Amniotic stem cell (primary cell): ENCODE measurements at regions not wholly inside any gene's neighbourhood (a gene's known extent, or its start where the extent isn't known, plus 50 kb on each side); places are given as distances from the start of the nearest gene placed in this dataset.
"Not testable (repeated sequence)": the region's sequence is repeated elsewhere in the genome, so short reads cannot be mapped to it uniquely, and the experiment has no call there.

Source experiments
- DNase-seq: peaks from one replicate; lab custom pipeline; 2025; lab: John Stamatoyannopoulos, UW

DNA sequence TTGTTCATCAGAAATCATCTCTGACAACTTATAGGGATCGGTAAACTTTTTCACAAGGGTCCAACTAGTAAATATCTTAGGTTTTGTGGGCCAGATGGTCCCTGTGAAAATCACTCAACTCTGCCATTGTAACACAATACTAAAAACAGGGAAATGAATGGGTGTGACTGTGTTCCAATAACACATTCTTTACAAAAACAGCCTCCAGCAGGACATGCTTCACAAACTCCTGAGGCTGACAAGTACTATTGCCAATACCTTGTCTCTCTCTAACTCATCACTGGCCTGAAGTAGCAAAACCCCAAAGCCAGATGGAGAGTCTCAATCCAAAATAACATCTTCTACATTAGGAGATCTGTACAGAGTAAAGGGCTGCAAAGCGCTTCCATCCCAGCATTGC, 312.3 kb downstream of the TOX3 start:
- no peak for DNase-seq

DNA sequence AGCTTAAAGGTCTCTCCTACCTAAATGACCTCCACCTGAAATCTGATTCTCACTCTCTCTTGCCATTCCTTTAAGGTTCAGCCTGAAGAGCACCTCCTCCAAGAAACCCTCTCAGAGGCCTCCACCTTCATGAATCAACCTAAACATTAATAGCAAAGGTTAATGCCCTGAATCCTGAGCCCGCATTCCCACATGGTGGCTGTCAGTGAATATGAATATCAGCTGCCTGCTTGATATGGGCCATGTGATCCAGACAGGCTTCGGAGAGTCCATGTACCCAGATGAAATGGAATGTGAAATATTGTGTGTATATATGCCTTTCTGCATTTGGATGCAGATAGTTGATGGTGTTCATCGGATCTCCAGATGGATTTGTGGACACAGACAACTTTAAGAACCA, 317.5 kb downstream of the TOX3 start:
- no peak for DNase-seq

- no peak for DNase-seq
These were observed 319.1 kb downstream of the TOX3 start for GRCh38 chr16:52227851-52228250.

GRCh38 chr16:52212841-52213240, 334.1 kb downstream of the TOX3 start:
- DNase-seq: no peak

DNA sequence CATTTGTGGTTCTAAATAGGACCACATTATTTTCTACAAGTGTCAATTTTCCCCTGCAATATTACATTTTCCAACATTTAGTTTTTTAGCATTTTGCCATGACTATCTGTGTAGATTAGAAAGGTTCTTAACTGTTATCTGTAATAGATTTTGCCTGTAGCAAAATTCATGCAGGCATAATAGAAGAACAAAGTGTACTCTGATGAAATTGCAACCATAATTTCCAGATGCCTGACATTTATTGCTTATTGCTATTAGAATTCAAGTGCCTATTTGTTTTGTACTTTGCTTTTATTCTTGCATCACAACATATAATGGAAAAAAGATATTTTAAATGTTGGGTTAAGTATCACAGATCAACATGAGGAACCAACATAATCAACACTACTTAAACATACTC, 337.7 kb downstream of the TOX3 start:
- DNase-seq: no peak

GRCh38 chr16:52203096-52203495, 343.8 kb downstream of the TOX3 start:
- DNase-seq: no peak

- no peak for DNase-seq
These were observed 353.5 kb downstream of the TOX3 start for GRCh38 chr16:52193441-52193840.

DNA sequence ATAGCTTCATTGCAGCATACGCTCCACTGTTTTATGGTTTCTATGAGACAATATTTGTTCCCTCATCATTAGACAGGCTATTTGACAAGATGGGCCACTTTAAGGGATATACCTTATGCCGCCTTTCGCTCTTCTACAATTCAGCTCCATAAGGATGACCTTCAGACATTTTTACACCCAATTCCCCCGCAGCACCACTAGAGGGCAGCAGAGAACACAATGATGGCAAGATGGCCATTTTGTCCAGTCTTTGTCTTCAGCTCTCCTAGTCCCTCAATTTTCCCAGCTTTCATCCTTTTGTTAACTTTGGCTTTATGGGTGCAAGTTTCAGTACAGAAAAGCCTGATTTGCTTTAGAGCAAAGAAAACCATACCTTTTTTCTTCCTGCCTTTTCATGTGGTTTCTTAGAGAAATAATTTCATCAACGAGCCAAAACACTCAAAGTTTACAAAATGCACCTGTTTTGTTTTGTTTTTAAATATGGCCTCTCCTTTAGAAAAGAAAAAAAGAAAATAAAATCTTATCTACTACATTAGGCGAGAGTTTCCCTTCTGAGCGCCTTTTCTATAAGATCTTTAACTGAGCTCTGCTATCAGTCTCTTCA, 355.3 kb downstream of the TOX3 start:
- no peak for DNase-seq

DNA sequence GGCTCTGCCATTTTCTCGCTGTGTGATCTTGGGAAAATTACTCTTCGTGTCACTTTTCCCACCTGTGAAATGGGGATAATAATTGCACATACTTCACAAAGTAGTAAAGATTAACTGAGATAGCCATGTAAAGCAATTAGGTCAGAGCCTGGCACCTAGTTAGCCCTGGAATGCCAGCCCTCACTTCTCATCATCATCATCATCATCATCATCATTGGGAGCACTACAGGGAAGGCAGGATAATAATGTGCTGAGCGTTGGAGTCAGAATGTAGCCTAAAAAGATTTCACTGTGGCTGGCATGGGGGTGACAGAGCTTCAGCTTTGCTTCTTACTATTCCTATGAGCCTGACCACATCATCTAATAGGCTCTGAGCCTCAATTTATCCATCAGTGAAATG, 362.6 kb downstream of the TOX3 start:
- no peak for DNase-seq

- DNase-seq: no peak
These were observed 364.1 kb downstream of the TOX3 start for GRCh38 chr16:52182840-52183239.

- DNase-seq: no peak
These were observed 372.8 kb downstream of the TOX3 start for GRCh38 chr16:52174168-52174567.

DNA sequence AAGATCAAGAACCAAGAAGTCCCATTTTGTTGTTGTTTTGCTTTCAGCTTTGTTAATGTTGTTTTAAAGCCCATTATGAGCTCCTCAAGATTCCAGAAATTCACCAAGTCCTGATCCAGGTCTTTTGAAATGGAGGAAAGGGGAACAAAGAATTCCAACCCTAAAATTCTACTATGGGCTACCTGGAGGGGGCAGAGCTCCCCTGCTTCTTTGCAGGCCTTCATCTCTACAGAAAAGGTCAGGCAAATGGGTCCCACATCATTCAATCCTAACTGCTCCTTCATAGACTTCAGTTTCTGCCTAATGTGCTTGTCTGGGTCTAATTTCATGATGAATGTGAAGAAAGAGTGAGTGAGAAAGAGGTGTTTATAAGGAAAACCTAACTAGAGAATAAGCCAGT, 375.5 kb downstream of the TOX3 start:
- DNase-seq: no peak

DNA sequence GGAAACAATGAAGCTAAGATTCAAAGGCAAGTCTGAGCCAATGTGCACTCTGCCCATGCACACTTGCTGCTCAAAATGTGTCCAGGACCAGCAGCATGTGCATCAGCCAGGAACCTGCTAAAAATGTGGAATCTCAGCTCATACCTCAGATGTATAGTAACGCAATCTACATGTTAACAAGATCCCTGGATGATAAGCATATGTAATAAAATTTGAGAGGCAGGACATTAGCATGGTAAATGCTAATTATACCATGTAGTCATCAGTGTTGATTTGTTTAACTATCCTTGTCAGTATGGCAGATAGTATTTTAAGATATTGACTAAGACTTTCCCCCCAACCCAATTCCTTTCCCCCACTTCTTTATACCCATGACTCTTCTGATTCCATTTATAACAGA, 379.6 kb downstream of the TOX3 start:
- DNase-seq: no peak

- no peak for DNase-seq
These were observed 381.0 kb downstream of the TOX3 start for GRCh38 chr16:52165961-52166360.

DNA sequence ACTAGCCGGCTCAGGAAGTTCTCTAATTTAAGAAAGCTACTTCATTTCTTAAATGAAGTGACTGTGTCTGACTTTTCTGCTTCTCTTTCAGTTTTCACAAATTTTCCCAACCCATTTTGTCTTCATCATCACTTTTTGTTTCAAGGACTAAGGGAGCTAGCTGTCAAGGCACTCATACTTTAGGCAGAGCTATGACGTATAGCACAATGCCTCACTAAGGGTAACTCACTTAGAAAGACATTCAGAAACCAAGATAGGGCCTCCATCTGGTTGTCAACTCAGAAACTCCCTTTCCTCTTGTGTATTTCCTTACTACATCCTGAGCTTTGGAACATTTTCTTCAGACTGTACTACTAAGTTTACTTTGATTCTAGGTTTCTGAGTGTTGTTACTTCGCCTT, 397.9 kb downstream of the TOX3 start:
- no peak for DNase-seq

DNA sequence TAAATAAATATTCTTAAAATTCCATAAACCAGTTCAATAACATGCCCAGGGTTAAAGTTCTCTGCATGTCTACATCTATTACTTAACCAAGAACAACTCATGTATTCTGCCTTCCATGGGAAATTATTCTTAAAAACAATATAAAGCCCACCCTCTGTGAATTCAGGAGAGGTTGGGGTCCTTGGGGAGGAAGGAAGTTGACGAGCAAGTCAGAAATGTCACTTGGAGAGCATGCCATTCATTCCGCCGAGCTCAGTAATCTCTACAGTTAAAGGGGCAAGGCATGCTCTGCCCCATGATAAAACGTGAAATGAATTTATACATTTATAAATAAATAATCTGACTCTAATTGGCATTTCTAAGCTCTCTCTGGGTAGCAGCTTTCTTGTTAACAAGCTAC, 405.1 kb downstream of the TOX3 start:
- no peak for DNase-seq

DNA sequence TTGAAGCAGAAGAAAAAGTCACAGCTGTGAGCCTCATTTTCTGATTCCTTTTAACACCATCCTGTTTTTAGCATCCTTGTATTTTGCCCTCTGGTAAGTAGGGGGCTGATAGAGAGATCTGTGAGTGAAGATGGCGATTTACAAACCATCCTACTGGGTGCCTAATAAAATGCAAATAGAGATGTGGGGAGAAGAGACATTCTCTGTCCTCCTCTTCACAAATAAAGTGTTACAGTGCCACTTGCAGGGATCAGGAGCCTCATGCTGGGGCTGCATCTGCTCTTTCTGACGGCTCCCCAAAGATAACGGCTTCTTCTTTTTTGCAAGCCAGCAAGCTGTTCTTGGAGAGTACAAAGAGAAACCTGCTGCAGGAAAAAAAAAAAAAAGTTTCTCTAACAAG, 418.6 kb downstream of the TOX3 start:
- no peak for DNase-seq

DNA sequence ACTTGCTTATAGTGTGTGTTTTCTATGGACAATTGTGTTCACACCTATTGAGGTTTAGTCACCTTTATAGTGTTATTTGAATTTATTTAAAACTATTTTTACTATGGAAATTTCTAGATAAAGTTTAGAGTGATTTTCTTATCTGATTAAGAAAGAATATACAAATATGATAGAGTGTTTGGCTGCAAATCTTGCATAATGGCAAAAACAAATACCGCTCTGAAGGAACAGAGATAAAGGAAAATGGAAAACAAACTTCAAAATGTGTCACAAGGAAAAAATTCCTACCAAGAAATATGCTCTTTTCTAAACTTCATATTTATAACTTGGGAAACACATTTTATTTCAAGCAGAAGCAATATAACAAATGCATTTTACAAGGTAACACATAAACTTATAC, 423.1 kb downstream of the TOX3 start:
- DNase-seq: no peak

DNA sequence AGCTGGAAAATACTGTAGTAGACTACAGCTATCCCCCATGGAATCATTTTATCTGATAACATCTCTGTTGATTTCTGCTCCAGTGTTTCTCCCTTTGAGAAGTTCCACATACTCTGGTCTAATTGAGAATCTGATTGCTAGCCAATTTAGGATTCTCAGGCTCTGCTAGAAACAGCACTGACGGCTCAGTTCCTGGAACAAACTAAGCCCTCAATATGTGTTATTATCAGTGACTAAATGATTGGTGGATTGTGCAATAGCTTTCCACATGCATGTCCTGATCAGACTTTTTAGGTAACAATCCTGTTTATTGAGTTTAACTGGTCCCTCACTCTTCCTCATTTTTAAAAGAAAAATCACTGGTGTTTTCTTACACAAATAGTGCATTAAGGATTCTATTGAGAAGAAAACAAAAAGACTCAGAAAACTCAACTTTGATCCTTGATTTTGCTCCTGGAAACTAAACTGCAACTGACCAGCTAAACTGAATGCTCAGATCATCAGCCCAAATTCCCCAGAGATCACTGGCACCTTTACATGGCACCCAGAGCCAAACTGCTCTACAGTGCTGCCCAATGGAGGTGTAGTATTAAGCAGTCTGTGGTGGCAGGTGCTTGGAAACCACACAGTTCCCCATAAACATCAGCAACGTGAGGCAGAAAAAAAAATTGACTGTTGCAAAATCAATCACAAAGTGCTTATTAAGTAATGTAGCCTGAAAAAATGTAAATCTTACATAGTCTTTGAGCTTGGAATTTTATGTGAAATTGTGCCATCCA, 423.7 kb downstream of the TOX3 start:
- no peak for DNase-seq

DNA sequence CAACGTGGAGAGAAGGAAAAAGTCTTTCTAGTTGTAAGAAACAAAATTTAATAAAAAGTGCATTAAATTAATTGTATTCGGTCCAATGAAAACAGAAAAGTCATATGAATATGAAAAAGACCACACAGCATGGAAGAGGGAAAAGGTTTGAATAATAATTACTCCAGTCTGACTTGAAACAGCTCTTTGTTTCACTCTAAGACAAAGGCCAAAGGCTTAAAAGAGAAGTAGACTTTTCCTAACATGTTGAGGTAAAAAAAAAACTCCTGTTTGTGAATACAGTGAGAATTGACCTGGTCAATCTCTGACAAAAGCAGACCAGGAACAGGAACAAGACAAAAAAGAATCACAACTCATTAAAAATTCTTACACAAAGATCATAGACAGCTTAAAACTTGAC, 429.8 kb downstream of the TOX3 start:
- DNase-seq: no peak

- DNase-seq: no peak
These were observed 432.6 kb downstream of the TOX3 start for GRCh38 chr16:52114379-52114778.

- DNase-seq: no peak
These were observed 433.3 kb downstream of the TOX3 start for GRCh38 chr16:52113533-52114183.

DNA sequence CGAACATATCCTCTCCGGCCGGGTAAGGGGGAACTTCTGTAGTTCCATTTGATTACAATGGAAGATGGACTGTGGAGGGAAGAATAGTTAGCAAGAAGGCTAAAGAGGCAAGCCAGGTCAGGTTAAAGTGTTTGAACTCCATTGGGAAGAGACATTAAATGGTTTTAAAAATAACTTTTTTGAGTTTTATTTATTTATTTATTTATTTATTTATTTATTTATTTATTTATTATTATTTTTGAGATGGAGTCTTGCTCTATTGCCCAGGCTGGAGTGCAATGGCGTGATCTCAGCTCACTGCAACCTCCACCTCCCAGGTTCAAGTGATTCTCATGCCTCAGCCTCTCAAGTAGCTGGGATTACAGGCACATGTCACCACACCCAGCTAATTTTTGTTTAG, 441.9 kb downstream of the TOX3 start:
- DNase-seq: not testable (repeated sequence)

DNA sequence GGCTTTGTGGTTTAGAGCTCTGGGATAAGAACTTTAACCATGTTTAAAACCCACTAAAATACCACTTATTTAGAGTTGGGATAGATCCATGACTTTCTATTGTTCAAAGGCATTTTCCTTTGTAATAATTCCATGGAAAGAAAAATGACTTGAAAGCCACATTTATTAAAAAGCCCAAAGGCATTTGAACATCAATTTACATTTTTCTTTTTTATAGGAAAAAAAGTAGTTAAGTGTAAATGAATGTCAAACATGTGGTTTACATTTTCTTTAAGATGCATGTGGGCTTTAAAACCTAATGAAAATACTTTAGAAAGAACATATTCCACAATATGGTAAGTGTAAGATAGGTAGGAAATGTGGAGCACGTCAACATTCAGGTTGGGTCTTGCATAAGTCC, 443.2 kb downstream of the TOX3 start:
- no peak for DNase-seq
